ENCODE measurements at regions not wholly inside any gene's neighbourhood (a gene's known extent, or its start where the extent isn't known, plus 50 kb on each side); places are given as distances from the start of the nearest gene placed in this dataset.
"Not testable (repeated sequence)": the region's sequence is repeated elsewhere in the genome, so short reads cannot be mapped to it uniquely, and the experiment has no call there.

GRCh38 chr1:101131239-101131843 is 105.5 kb upstream of the S1PR1 start:
- no peaks in the 10 kb centered on the region for H3K9me3 ChIP-seq
- intact Hi-C loops (cut with DNase I): no loop called here
- TF ChIP-seq POLR2A (IDR thresholded peaks at IDR 0.05; ENCODE audit: low read depth) (no peak), CTCF (IDR thresholded peaks at IDR 0.05) (no peak), POLR2AphosphoS5 (IDR thresholded peaks at IDR 0.05) (no peak), EP300 (IDR thresholded peaks at IDR 0.05) (no peak)
- H3K27ac ChIP-seq (replicated peaks in 1 of 4): no peak overlapping the region
- no peaks in the 10 kb centered on the region for H3K27me3 ChIP-seq
- DNase-seq (ENCODE audit: extremely low spot score): no peak
- no peak overlapping the region for H3K4me3 ChIP-seq
- no peaks in the 10 kb centered on the region for H3K36me3 ChIP-seq
- 73% methylated on average over 1 of the region's 1 CpG for WGBS
- H3K4me1 ChIP-seq: peaks cover 0 to 1% (median 0%) of the 10 kb centered on the region in 4 donors

GRCh38 chr1:101130673-101131072 is 105.1 kb upstream of the DPH5 start:
- WGBS: 85% methylated on average over 6 of the region's 6 CpGs
- Histone ChIP-seq H3K27me3 (no peaks in the 10 kb centered on the region), H3K36me3 (no peaks in the 10 kb centered on the region), H3K4me1 (no peaks in the 10 kb centered on the region), H3K4me3 (no peak overlapping the region), H3K27ac (replicated peaks in 1 of 4) (no peak overlapping the region), H3K9me3 (no peaks in the 10 kb centered on the region)
- TF ChIP-seq POLR2AphosphoS5 (IDR thresholded peaks at IDR 0.05) (no peak), CTCF (IDR thresholded peaks at IDR 0.05) (no peak), EP300 (IDR thresholded peaks at IDR 0.05) (no peak), POLR2A (IDR thresholded peaks at IDR 0.05; ENCODE audit: low read depth) (no peak)
- intact Hi-C loops (cut with DNase I): no loop called here
- no peak for DNase-seq (ENCODE audit: extremely low spot score)

GRCh38 chr1:101128846-101129245 is 103.3 kb upstream of the DPH5 start:
- intact Hi-C loops (cut with DNase I): no loop called here
- TF ChIP-seq POLR2AphosphoS5 (IDR thresholded peaks at IDR 0.05) (no peak), CTCF (IDR thresholded peaks at IDR 0.05) (no peak), POLR2A (IDR thresholded peaks at IDR 0.05; ENCODE audit: low read depth) (no peak), EP300 (IDR thresholded peaks at IDR 0.05) (no peak)
- Histone ChIP-seq H3K36me3 (no peaks in the 10 kb centered on the region), H3K4me1 (no peaks in the 10 kb centered on the region), H3K9me3 (no peaks in the 10 kb centered on the region), H3K4me3 (no peak overlapping the region), H3K27me3 (no peaks in the 10 kb centered on the region), H3K27ac (replicated peaks in 1 of 4) (no peak overlapping the region)
- DNase-seq (ENCODE audit: extremely low spot score): no peak

- Histone ChIP-seq H3K4me3 (no peak overlapping the region), H3K36me3 (no peaks in the 10 kb centered on the region), H3K9me3 (no peaks in the 10 kb centered on the region), H3K4me1 (no peaks in the 10 kb centered on the region), H3K27me3 (no peaks in the 10 kb centered on the region), H3K27ac (replicated peaks in 1 of 4) (no peak overlapping the region)
- no peak for DNase-seq (ENCODE audit: extremely low spot score)
- intact Hi-C loops (cut with DNase I): no loop called here
- 53% methylated on average over 3 of the region's 3 CpGs for WGBS
- no peak for TF ChIP-seq CTCF (IDR thresholded peaks at IDR 0.05)
- no peak for TF ChIP-seq POLR2A (IDR thresholded peaks at IDR 0.05; ENCODE audit: low read depth)
- TF ChIP-seq EP300 (IDR thresholded peaks at IDR 0.05): no peak
- no peak for TF ChIP-seq POLR2AphosphoS5 (IDR thresholded peaks at IDR 0.05)
Observed at GRCh38 chr1:101128211-101128727, 102.7 kb upstream of the DPH5 start.

- DNase-seq (ENCODE audit: extremely low spot score): no peak
- TF ChIP-seq EP300 (IDR thresholded peaks at IDR 0.05): no peak
- no peak for TF ChIP-seq POLR2AphosphoS5 (IDR thresholded peaks at IDR 0.05)
- no peak for TF ChIP-seq CTCF (IDR thresholded peaks at IDR 0.05)
- no peak for TF ChIP-seq POLR2A (IDR thresholded peaks at IDR 0.05; ENCODE audit: low read depth)
- Histone ChIP-seq H3K36me3 (no peaks in the 10 kb centered on the region), H3K27me3 (no peaks in the 10 kb centered on the region), H3K4me3 (no peak overlapping the region), H3K27ac (replicated peaks in 1 of 4) (no peak overlapping the region), H3K4me1 (no peaks in the 10 kb centered on the region), H3K9me3 (no peaks in the 10 kb centered on the region)
- 80% methylated on average over 2 of the region's 2 CpGs for WGBS
- intact Hi-C loops (cut with DNase I): no loop called here
Observed at GRCh38 chr1:101124405-101124804, 98.8 kb upstream of the DPH5 start.

- H3K36me3 ChIP-seq; DNase-seq (ENCODE audit: extremely low spot score); H3K9me3 ChIP-seq; H3K27me3 ChIP-seq; intact Hi-C loops (cut with DNase I); H3K4me3 ChIP-seq; H3K27ac ChIP-seq (replicated peaks in 1 of 4); H3K4me1 ChIP-seq: not testable (repeated sequence)
- WGBS: 89% methylated on average over 4 of the region's 4 CpGs
Observed at GRCh38 chr1:101123904-101124303, 98.3 kb upstream of the DPH5 start.

Measured in esophagus muscularis mucosa (tissue), 4 donors.